Esophagus muscularis mucosa (tissue), 3 donors: ENCODE measurements at regions not wholly inside any gene's neighbourhood (a gene's known extent, or its start where the extent isn't known, plus 50 kb on each side); places are given as distances from the start of the nearest gene placed in this dataset.

ENCODE experiments used
- CTCF ChIP-seq, 3 experiments: fragments of 200-600 bp in 2 of 3; fragments of 450-650 bp in 1 of 3; sonication (generic) in 2 of 3; IDR thresholded peaks; one replicate each; pipeline ENCODE4 v1.5.1; 2017 to 2019; ENCODE audit warnings: antibody characterized with exemption in 3 of 3, mild to moderate bottlenecking in 2 of 3, moderate library complexity in 1 of 3
- EP300 ChIP-seq: sonication (generic); formaldehyde crosslinking; IDR thresholded peaks from one replicate; pipeline ENCODE4 v1.6.1; 2017; ENCODE audit warnings: antibody characterized with exemption

GRCh38 chr2:160741815-160742214, 248.2 kb upstream of the RBMS1 start:
- TF ChIP-seq CTCF (IDR thresholded peaks at IDR 0.05), result no peak
- no peak for TF ChIP-seq EP300
